ENCODE measurements at regions not wholly inside any gene's neighbourhood (a gene's known extent, or its start where the extent isn't known, plus 50 kb on each side); places are given as distances from the start of the nearest gene placed in this dataset.
"Not testable (repeated sequence)": the region's sequence is repeated elsewhere in the genome, so short reads cannot be mapped to it uniquely, and the experiment has no call there.

DNA sequence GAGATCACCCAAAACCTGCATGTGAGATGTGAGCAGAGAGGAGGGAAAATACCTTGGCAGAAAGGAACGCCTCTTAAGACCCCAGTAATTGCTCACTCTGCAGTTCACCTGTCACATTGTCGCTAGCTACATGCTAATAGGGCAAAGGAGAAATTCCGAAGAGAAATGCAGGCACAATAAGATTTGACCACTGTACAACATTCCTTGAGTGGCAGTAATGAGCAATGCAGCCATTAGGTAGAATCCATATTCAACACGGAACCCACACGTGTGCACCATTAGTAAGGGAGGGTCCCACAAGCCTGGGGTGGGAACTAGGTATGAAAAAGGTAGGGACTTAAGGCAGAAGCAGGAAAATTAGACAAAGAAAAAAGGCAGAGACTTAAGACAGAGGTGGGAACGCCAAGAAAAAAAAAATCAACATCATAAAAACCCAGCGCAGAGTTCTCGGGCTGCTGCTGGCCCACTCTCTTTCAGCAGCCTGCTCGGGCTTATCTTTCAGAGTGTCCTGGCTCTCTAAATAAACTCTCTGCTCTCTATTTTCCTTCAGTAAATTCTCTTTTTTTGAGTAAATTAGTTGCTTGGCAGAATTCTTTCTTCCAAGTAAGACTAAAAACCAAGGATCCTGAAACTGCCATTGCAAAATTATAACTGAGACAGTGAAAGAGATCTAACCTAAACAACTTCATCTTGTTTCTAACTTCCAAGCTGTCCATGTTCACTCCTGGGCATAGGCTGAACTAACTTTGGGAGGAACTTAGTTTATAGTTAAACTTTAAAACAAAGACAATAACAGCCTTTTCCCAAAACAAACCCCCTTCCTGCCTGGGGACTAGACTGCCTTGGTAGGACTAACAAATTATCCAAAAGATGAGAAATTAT is 116.5 kb downstream of the CD24 start:
- Histone ChIP-seq H3K27ac (ENCODE audit: low read length, poor library complexity, severe bottlenecking) (no peak overlapping the region), H3K36me3 (ENCODE audit: control insufficient read depth in 1 of 2, insufficient read depth in 2 of 2, low read depth in 1 of 2, low read length in 2 of 2) (no peaks in the 10 kb centered on the region), H3K4me2 (ENCODE audit: low read length, poor library complexity, severe bottlenecking) (no peak overlapping the region), H2BK12ac (ENCODE audit: low read length in 2 of 2) (no peak overlapping the region), H3K4me3 (ENCODE audit: insufficient read depth in 1 of 2, low read depth in 1 of 2, low read length in 2 of 2) (no peak overlapping the region), H3K9me3 (ENCODE audit: control insufficient read depth, low read length) (peaks cover 6% of the 10 kb centered on the region), H2BK5ac (ENCODE audit: low read depth, low read length, poor library complexity, severe bottlenecking) (no peak overlapping the region), H3K27me3 (ENCODE audit: control insufficient read depth in 1 of 2, insufficient read depth in 1 of 2, low read length in 2 of 2) (peaks cover 6 to 8% of the 10 kb centered on the region in 2 experiments), H3K23ac (ENCODE audit: low read length in 2 of 2) (no peak overlapping the region), H2AK5ac (ENCODE audit: low read length, severe bottlenecking) (no peak overlapping the region), H2BK15ac (ENCODE audit: low read depth, poor library complexity, severe bottlenecking) (no peak overlapping the region), H3K79me1 (replicated peaks; ENCODE audit: low read length, poor library complexity, severe bottlenecking) (no peaks in the 10 kb centered on the region), H4K91ac (ENCODE audit: low read length) (no peak overlapping the region), H3K4ac (ENCODE audit: low read depth in 1 of 2, low read length in 2 of 2) (no peak overlapping the region), H3K4me1 (ENCODE audit: control insufficient read depth, insufficient read depth, low read depth, low read length) (no peaks in the 10 kb centered on the region), H3K9ac (ENCODE audit: low read length) (peak overlapping the region; percentile 33), H2AFZ (ENCODE audit: low read depth, low read length) (no peak overlapping the region), H4K8ac (ENCODE audit: low read length) (no peak overlapping the region), H3K18ac (ENCODE audit: low read depth in 1 of 2, low read length in 2 of 2) (no peak overlapping the region), H3K14ac (ENCODE audit: low read length in 2 of 2) (no peak overlapping the region), H2BK120ac (ENCODE audit: low read depth, low read length) (no peak overlapping the region)
- DNase-seq: no peak
- 81% methylated on average over 8 of the region's 9 CpGs for WGBS

DNA sequence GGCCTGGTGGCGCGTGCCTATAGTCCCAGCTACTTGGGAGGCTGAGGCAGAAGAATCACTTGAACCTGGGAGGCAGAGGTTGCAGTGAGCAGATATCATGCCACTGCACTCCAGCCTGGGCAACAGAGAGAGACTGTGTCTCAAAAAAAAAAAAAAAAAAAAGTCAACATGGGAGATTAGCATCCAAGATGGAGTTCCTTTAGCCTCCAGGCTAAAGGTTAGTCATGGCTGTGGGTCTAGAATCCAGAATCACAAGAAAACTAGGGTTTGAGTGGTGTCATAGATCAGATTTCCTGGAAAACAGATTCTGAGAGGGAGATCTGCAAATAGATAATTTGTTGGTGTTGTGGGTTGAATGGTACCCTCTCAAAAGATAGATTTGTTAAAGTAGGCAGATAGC is 117.2 kb downstream of the CD24 start:
- H3K9ac ChIP-seq (ENCODE audit: low read length); H3K4ac ChIP-seq (ENCODE audit: low read depth in 1 of 2, low read length in 2 of 2); H2BK12ac ChIP-seq (ENCODE audit: low read length in 2 of 2); H4K91ac ChIP-seq (ENCODE audit: low read length); H2BK120ac ChIP-seq (ENCODE audit: low read depth, low read length); H3K14ac ChIP-seq (ENCODE audit: low read length in 2 of 2); H2AFZ ChIP-seq (ENCODE audit: low read depth, low read length); H4K8ac ChIP-seq (ENCODE audit: low read length); H3K4me2 ChIP-seq (ENCODE audit: low read length, poor library complexity, severe bottlenecking); H3K36me3 ChIP-seq (ENCODE audit: control insufficient read depth in 1 of 2, insufficient read depth in 2 of 2, low read depth in 1 of 2, low read length in 2 of 2); H2BK15ac ChIP-seq (ENCODE audit: low read depth, poor library complexity, severe bottlenecking); H3K18ac ChIP-seq (ENCODE audit: low read depth in 1 of 2, low read length in 2 of 2); H3K4me3 ChIP-seq (ENCODE audit: insufficient read depth in 1 of 2, low read depth in 1 of 2, low read length in 2 of 2); H3K79me1 ChIP-seq (replicated peaks; ENCODE audit: low read length, poor library complexity, severe bottlenecking); H3K23ac ChIP-seq (ENCODE audit: low read length in 2 of 2); H2BK5ac ChIP-seq (ENCODE audit: low read depth, low read length, poor library complexity, severe bottlenecking); DNase-seq; H3K4me1 ChIP-seq (ENCODE audit: control insufficient read depth, insufficient read depth, low read depth, low read length); H3K27ac ChIP-seq (ENCODE audit: low read length, poor library complexity, severe bottlenecking); H2AK5ac ChIP-seq (ENCODE audit: low read length, severe bottlenecking): not testable (repeated sequence)
- peaks cover 6 to 12% of the 10 kb centered on the region in 2 experiments for H3K27me3 ChIP-seq (ENCODE audit: control insufficient read depth in 1 of 2, insufficient read depth in 1 of 2, low read length in 2 of 2)
- WGBS: 94% methylated on average over 2 of the region's 2 CpGs
- peaks cover 11% of the 10 kb centered on the region for H3K9me3 ChIP-seq (ENCODE audit: control insufficient read depth, low read length)

DNA sequence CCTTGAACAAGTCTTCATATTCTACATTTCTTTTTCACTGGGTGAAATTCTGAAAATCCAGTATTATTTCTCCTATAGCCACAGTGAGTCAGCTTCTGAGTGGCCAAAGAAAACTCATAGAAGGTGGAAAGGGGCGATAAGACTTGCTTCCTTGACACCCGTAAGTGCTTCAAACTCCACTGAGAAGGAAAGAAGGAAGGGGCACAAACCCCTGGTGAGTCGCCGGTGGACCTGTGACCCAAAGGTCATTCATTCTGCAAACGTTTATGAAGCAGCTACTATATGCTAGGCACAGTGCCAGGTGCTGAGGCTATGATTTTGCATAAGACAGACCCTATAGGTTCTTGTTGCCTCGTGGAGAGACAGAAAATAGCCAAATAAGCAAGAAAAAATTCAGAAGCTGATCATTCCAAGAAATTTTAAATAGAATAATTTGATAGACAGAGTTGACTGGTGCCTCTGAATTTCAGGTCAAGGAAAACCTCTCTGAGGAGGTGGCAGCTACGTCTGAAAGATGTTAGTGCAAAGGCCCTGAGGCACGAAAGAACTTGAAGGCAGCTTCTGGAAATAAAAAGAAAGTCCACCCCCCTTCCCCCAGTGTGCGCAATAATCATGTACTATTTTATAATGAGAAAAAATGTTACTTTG is 118.2 kb downstream of the CD24 start:
- DNase-seq: no peak
- Histone ChIP-seq H3K9ac (ENCODE audit: low read length) (no peak overlapping the region), H4K8ac (ENCODE audit: low read length) (no peak overlapping the region), H3K36me3 (ENCODE audit: control insufficient read depth in 1 of 2, insufficient read depth in 2 of 2, low read depth in 1 of 2, low read length in 2 of 2) (no peaks in the 10 kb centered on the region), H3K27ac (ENCODE audit: low read length, poor library complexity, severe bottlenecking) (no peak overlapping the region), H3K4me1 (ENCODE audit: control insufficient read depth, insufficient read depth, low read depth, low read length) (no peaks in the 10 kb centered on the region), H3K4me2 (ENCODE audit: low read length, poor library complexity, severe bottlenecking) (no peak overlapping the region), H3K79me1 (replicated peaks; ENCODE audit: low read length, poor library complexity, severe bottlenecking) (no peaks in the 10 kb centered on the region), H2BK15ac (ENCODE audit: low read depth, poor library complexity, severe bottlenecking) (no peak overlapping the region), H3K27me3 (ENCODE audit: control insufficient read depth in 1 of 2, insufficient read depth in 1 of 2, low read length in 2 of 2) (peaks cover 6 to 16% of the 10 kb centered on the region in 2 experiments), H3K9me3 (ENCODE audit: control insufficient read depth, low read length) (peaks cover 16% of the 10 kb centered on the region), H3K4me3 (ENCODE audit: insufficient read depth in 1 of 2, low read depth in 1 of 2, low read length in 2 of 2) (no peak overlapping the region), H3K14ac (ENCODE audit: low read length in 2 of 2) (no peak overlapping the region), H3K18ac (ENCODE audit: low read depth in 1 of 2, low read length in 2 of 2) (no peak overlapping the region), H3K23ac (ENCODE audit: low read length in 2 of 2) (no peak overlapping the region), H2BK12ac (ENCODE audit: low read length in 2 of 2) (no peak overlapping the region), H2AK5ac (ENCODE audit: low read length, severe bottlenecking) (no peak overlapping the region), H2BK120ac (ENCODE audit: low read depth, low read length) (no peak overlapping the region), H4K91ac (ENCODE audit: low read length) (no peak overlapping the region), H2AFZ (ENCODE audit: low read depth, low read length) (no peak overlapping the region), H3K4ac (ENCODE audit: low read depth in 1 of 2, low read length in 2 of 2) (no peak overlapping the region), H2BK5ac (ENCODE audit: low read depth, low read length, poor library complexity, severe bottlenecking) (no peak overlapping the region)
- 82% methylated on average over 7 of the region's 9 CpGs for WGBS

DNA sequence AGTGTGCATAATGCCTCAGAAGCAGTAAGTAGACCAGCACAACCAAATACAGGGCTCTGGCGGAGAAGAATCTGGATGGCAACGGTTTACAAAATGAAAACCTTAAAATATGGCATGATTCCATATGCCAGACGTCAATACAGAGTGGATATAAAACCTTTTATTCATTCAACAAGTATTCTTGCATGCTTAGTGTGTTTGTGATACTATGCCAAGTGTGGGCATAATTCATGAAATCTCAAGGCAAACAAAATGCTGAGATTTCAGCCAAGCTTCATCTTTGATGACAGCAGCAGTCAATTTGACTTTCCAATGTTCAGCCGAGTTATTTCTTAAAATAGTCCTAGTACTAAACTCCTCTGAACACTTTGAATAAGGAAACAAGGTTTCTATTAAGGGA is 119.4 kb downstream of the CD24 start:
- Histone ChIP-seq H3K9me3 (ENCODE audit: control insufficient read depth, low read length) (peaks cover 10% of the 10 kb centered on the region), H2BK5ac (ENCODE audit: low read depth, low read length, poor library complexity, severe bottlenecking) (no peak overlapping the region), H3K79me1 (replicated peaks; ENCODE audit: low read length, poor library complexity, severe bottlenecking) (no peaks in the 10 kb centered on the region), H3K14ac (ENCODE audit: low read length in 2 of 2) (no peak overlapping the region), H3K27ac (ENCODE audit: low read length, poor library complexity, severe bottlenecking) (no peak overlapping the region), H3K4ac (ENCODE audit: low read depth in 1 of 2, low read length in 2 of 2) (no peak overlapping the region), H3K23ac (ENCODE audit: low read length in 2 of 2) (no peak overlapping the region), H2AFZ (ENCODE audit: low read depth, low read length) (no peak overlapping the region), H2AK5ac (ENCODE audit: low read length, severe bottlenecking) (no peak overlapping the region), H3K4me2 (ENCODE audit: low read length, poor library complexity, severe bottlenecking) (no peak overlapping the region), H3K18ac (ENCODE audit: low read depth in 1 of 2, low read length in 2 of 2) (no peak overlapping the region), H3K4me3 (ENCODE audit: insufficient read depth in 1 of 2, low read depth in 1 of 2, low read length in 2 of 2) (no peak overlapping the region), H2BK120ac (ENCODE audit: low read depth, low read length) (no peak overlapping the region), H2BK12ac (ENCODE audit: low read length in 2 of 2) (no peak overlapping the region), H3K4me1 (ENCODE audit: control insufficient read depth, insufficient read depth, low read depth, low read length) (no peaks in the 10 kb centered on the region), H3K9ac (ENCODE audit: low read length) (no peak overlapping the region), H4K91ac (ENCODE audit: low read length) (no peak overlapping the region), H4K8ac (ENCODE audit: low read length) (no peak overlapping the region), H3K27me3 (ENCODE audit: control insufficient read depth in 1 of 2, insufficient read depth in 1 of 2, low read length in 2 of 2) (peaks cover 6 to 16% of the 10 kb centered on the region in 2 experiments), H3K36me3 (ENCODE audit: control insufficient read depth in 1 of 2, insufficient read depth in 2 of 2, low read depth in 1 of 2, low read length in 2 of 2) (no peaks in the 10 kb centered on the region), H2BK15ac (ENCODE audit: low read depth, poor library complexity, severe bottlenecking) (no peak overlapping the region)
- WGBS: 77% methylated on average over 2 of the region's 4 CpGs
- no peak for DNase-seq
